ENCODE measurements at regions not wholly inside any gene's neighbourhood (a gene's known extent, or its start where the extent isn't known, plus 50 kb on each side); places are given as distances from the start of the nearest gene placed in this dataset.

GRCh38 chr10:10910634-10911033 is 107.0 kb upstream of the CELF2 start:
- Histone ChIP-seq H3K9me3 (ENCODE audit: control insufficient read depth, insufficient read depth, low read length) (no peaks in the 10 kb centered on the region), H3K9me2 (replicated peaks; ENCODE audit: control insufficient read depth, low read length) (no peaks in the 10 kb centered on the region), H3F3A (ENCODE audit: control insufficient read depth, insufficient read depth) (no peaks in the 10 kb centered on the region), H3K27me3 (ENCODE audit: control insufficient read depth, low read length) (no peaks in the 10 kb centered on the region), H4K20me1 (ENCODE audit: control insufficient read depth, insufficient read depth, low read depth, low read length) (no peaks in the 10 kb centered on the region), H3K4me1 (ENCODE audit: control insufficient read depth, low read length) (no peaks in the 10 kb centered on the region), H3K4me3 (ENCODE audit: low read length) (no peak overlapping the region), H3K4me2 (ENCODE audit: low read length) (no peak overlapping the region), H3K79me2 (ENCODE audit: control insufficient read depth, low read length) (no peaks in the 10 kb centered on the region), H3K27ac (ENCODE audit: low read depth, low read length) (no peak overlapping the region), H3K36me3 (ENCODE audit: control insufficient read depth, low read length) (no peaks in the 10 kb centered on the region)
- TF ChIP-seq EZH2phosphoT487 (IDR thresholded peaks at IDR 0.05; ENCODE audit: borderline replicate concordance, low read length) (no peak), CTCF (IDR thresholded peaks at IDR 0.05; ENCODE audit: low read depth, low read length, poor library complexity, severe bottlenecking) (no peak)

- no peaks in the 10 kb centered on the region for H3K9me2 ChIP-seq (replicated peaks; ENCODE audit: control insufficient read depth, low read length)
- H3K27ac ChIP-seq (ENCODE audit: low read depth, low read length) = no peak overlapping the region
- no peak overlapping the region for H3K4me3 ChIP-seq (ENCODE audit: low read length)
- H3K79me2 ChIP-seq (ENCODE audit: control insufficient read depth, low read length) = no peaks in the 10 kb centered on the region
- H4K20me1 ChIP-seq (ENCODE audit: control insufficient read depth, insufficient read depth, low read depth, low read length) = no peaks in the 10 kb centered on the region
- no peak overlapping the region for H3K4me2 ChIP-seq (ENCODE audit: low read length)
- H3K27me3 ChIP-seq (ENCODE audit: control insufficient read depth, low read length) = no peaks in the 10 kb centered on the region
- no peaks in the 10 kb centered on the region for H3K4me1 ChIP-seq (ENCODE audit: control insufficient read depth, low read length)
- H3F3A ChIP-seq (ENCODE audit: control insufficient read depth, insufficient read depth) = no peaks in the 10 kb centered on the region
- H3K36me3 ChIP-seq (ENCODE audit: control insufficient read depth, low read length) = no peaks in the 10 kb centered on the region
- no peak for TF ChIP-seq CTCF (IDR thresholded peaks at IDR 0.05; ENCODE audit: low read depth, low read length, poor library complexity, severe bottlenecking)
- TF ChIP-seq EZH2phosphoT487 (IDR thresholded peaks at IDR 0.05; ENCODE audit: borderline replicate concordance, low read length) = no peak
- H3K9me3 ChIP-seq (ENCODE audit: control insufficient read depth, insufficient read depth, low read length) = no peaks in the 10 kb centered on the region
Measured at GRCh38 chr10:10911035-10911434, 106.6 kb upstream of the CELF2 start.

GRCh38 chr10:10911471-10911921 is 106.2 kb upstream of the CELF2 start:
- no peak overlapping the region for H3K27ac ChIP-seq (ENCODE audit: low read depth, low read length)
- TF ChIP-seq EZH2phosphoT487 (IDR thresholded peaks at IDR 0.05; ENCODE audit: borderline replicate concordance, low read length) (no peak), CTCF (IDR thresholded peaks at IDR 0.05; ENCODE audit: low read depth, low read length, poor library complexity, severe bottlenecking) (no peak)

GRCh38 chr10:10914144-10914543 is 103.5 kb upstream of the CELF2 start:
- H3K27me3 ChIP-seq (ENCODE audit: control insufficient read depth, low read length) = no peaks in the 10 kb centered on the region
- H3K9me2 ChIP-seq (replicated peaks; ENCODE audit: control insufficient read depth, low read length) = no peaks in the 10 kb centered on the region
- no peak overlapping the region for H3K4me2 ChIP-seq (ENCODE audit: low read length)
- H3K36me3 ChIP-seq (ENCODE audit: control insufficient read depth, low read length) = no peaks in the 10 kb centered on the region
- H3K9me3 ChIP-seq (ENCODE audit: control insufficient read depth, insufficient read depth, low read length) = no peaks in the 10 kb centered on the region
- TF ChIP-seq CTCF (IDR thresholded peaks at IDR 0.05; ENCODE audit: low read depth, low read length, poor library complexity, severe bottlenecking) (no peak), EZH2phosphoT487 (IDR thresholded peaks at IDR 0.05; ENCODE audit: borderline replicate concordance, low read length) (no peak)
- no peaks in the 10 kb centered on the region for H3K79me2 ChIP-seq (ENCODE audit: control insufficient read depth, low read length)
- H3K4me1 ChIP-seq (ENCODE audit: control insufficient read depth, low read length) = no peaks in the 10 kb centered on the region
- H3F3A ChIP-seq (ENCODE audit: control insufficient read depth, insufficient read depth) = no peaks in the 10 kb centered on the region
- no peak overlapping the region for H3K4me3 ChIP-seq (ENCODE audit: low read length)
- no peak overlapping the region for H3K27ac ChIP-seq (ENCODE audit: low read depth, low read length)
- H4K20me1 ChIP-seq (ENCODE audit: control insufficient read depth, insufficient read depth, low read depth, low read length) = no peaks in the 10 kb centered on the region

More at GRCh38 chr10:10911471-10911921, 106.2 kb upstream of the CELF2 start:
- Histone ChIP-seq H3K9me2 (replicated peaks; ENCODE audit: control insufficient read depth, low read length) (no peaks in the 10 kb centered on the region), H3K79me2 (ENCODE audit: control insufficient read depth, low read length) (no peaks in the 10 kb centered on the region), H3K4me2 (ENCODE audit: low read length) (no peak overlapping the region), H3F3A (ENCODE audit: control insufficient read depth, insufficient read depth) (no peaks in the 10 kb centered on the region), H3K4me1 (ENCODE audit: control insufficient read depth, low read length) (no peaks in the 10 kb centered on the region), H4K20me1 (ENCODE audit: control insufficient read depth, insufficient read depth, low read depth, low read length) (no peaks in the 10 kb centered on the region), H3K9me3 (ENCODE audit: control insufficient read depth, insufficient read depth, low read length) (no peaks in the 10 kb centered on the region), H3K4me3 (ENCODE audit: low read length) (no peak overlapping the region), H3K36me3 (ENCODE audit: control insufficient read depth, low read length) (no peaks in the 10 kb centered on the region), H3K27me3 (ENCODE audit: control insufficient read depth, low read length) (no peaks in the 10 kb centered on the region)

Data from DOHH2 (cell line).